HG02678 (cell line): ENCODE measurements at regions not wholly inside any gene's neighbourhood (a gene's known extent, or its start where the extent isn't known, plus 50 kb on each side); places are given as distances from the start of the nearest gene placed in this dataset.

ENCODE experiments used
- ATAC-seq: cut with Tn5 transposase; IDR thresholded peaks from one replicate; pipeline ENCODE4 v1.9.1; 2021; ENCODE audit warnings: mild to moderate bottlenecking, moderate library complexity; ENCODE audit not compliant: unreplicated experiment

- ATAC-seq = no peak
These were observed 113.4 kb upstream of the CDH8 start for GRCh38 chr16:62149631-62150030.

GRCh38 chr16:62137996-62138395 is 101.8 kb upstream of the CDH8 start:
- ATAC-seq = no peak

- ATAC-seq = no peak
These were observed 99.7 kb upstream of the CDH8 start for GRCh38 chr16:62135911-62136310.

- no peak for ATAC-seq
These were observed 99.2 kb upstream of the CDH8 start for GRCh38 chr16:62135446-62135845.

GRCh38 chr16:62130101-62130500 is 93.9 kb upstream of the CDH8 start:
- no peak for ATAC-seq

- no peak for ATAC-seq
These were observed 69.0 kb upstream of the CDH8 start for GRCh38 chr16:62105244-62105643.

GRCh38 chr16:62102588-62102987 is 66.3 kb upstream of the CDH8 start:
- ATAC-seq = no peak

- ATAC-seq = no peak
These were observed 64.4 kb upstream of the CDH8 start for GRCh38 chr16:62100651-62101050.

GRCh38 chr16:62089715-62090114 is 53.5 kb upstream of the CDH8 start:
- ATAC-seq = no peak

- no peak for ATAC-seq
These were observed 52.6 kb upstream of the CDH8 start for GRCh38 chr16:62088731-62089410.
